NB4 (cell line): ENCODE measurements at regions not wholly inside any gene's neighbourhood (a gene's known extent, or its start where the extent isn't known, plus 50 kb on each side); places are given as distances from the start of the nearest gene placed in this dataset.

Experiments
- DNase-seq: peaks from one replicate; pipeline ENCODE4 v3.0.0; 2010; ENCODE audit warnings: low read depth
- H3K4me3 ChIP-seq: one replicate; pipeline ENCODE4 v1.5.1; 2011; ENCODE audit warnings: mild to moderate bottlenecking, low read depth, low read length, moderate library complexity
- MAX ChIP-seq: IDR thresholded peaks from 2 replicates; pipeline ENCODE4 v1.6.1; 2011; ENCODE audit warnings: low read depth, low read length
- MYC ChIP-seq: IDR thresholded peaks from 2 replicates; pipeline ENCODE4 v1.6.1; 2011; ENCODE audit warnings: low read depth, low read length
- POLR2A ChIP-seq: IDR thresholded peaks from 2 replicates; pipeline ENCODE4 v1.6.1; 2011; ENCODE audit warnings: mild to moderate bottlenecking; ENCODE audit not compliant: insufficient read length; ENCODE audit errors: extremely low read depth
- TF ChIP-seq, protein P1 (sequence below): IDR thresholded peaks from one replicate; pipeline ENCODE4 v1.5.1; 2012; ENCODE audit warnings: low read depth, low read length

- no peak overlapping the region for H3K4me3 ChIP-seq
- TF ChIP-seq POLR2A = no peak
- no peak for TF ChIP-seq MAX
- no peak for TF ChIP-seq MYC
- TF ChIP-seq, protein P1, sequence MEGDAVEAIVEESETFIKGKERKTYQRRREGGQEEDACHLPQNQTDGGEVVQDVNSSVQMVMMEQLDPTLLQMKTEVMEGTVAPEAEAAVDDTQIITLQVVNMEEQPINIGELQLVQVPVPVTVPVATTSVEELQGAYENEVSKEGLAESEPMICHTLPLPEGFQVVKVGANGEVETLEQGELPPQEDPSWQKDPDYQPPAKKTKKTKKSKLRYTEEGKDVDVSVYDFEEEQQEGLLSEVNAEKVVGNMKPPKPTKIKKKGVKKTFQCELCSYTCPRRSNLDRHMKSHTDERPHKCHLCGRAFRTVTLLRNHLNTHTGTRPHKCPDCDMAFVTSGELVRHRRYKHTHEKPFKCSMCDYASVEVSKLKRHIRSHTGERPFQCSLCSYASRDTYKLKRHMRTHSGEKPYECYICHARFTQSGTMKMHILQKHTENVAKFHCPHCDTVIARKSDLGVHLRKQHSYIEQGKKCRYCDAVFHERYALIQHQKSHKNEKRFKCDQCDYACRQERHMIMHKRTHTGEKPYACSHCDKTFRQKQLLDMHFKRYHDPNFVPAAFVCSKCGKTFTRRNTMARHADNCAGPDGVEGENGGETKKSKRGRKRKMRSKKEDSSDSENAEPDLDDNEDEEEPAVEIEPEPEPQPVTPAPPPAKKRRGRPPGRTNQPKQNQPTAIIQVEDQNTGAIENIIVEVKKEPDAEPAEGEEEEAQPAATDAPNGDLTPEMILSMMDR = no peak
- DNase-seq = no peak
Measured at GRCh38 chr1:101333186-101333585, 96.4 kb downstream of the S1PR1 start.

- no peak overlapping the region for H3K4me3 ChIP-seq
- no peak for TF ChIP-seq POLR2A
- no peak for TF ChIP-seq MYC
- TF ChIP-seq, protein P1 = no peak
- no peak for TF ChIP-seq MAX
- DNase-seq = no peak
Measured at GRCh38 chr1:101337968-101338367, 101.1 kb downstream of the S1PR1 start.

DNA sequence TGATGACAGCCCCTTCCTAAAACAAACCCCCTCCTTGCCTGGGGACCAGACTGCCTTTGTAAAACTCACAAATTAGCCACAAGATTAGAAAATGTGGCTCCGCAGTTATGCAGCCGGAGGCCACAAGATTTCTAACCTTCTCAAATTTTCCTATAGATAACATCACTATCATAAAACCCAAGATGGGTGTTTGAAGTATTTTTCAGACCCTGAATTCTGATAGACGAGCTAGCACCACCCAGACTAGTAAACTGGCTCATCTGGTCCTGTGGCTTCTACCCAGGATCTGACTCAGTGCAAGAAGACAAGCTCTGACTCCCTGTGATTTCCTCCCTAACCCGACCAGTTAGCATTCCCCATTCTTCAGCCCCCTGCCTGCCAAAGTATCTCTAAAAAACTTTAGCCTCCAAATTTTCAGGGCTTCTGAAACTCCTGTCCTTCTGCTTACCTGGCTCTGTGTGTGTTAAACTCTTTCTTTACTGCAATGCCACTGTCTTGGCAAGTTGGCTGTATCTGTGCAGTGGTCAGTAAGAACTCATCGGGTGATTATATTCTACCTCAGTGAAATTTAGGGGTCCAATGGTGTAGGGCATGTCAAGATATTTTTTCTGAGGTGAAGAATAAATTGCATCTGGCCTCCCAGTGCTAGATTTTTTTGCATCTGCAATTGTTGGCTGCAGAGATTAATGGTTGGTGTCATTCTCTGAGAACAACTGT, 102.1 kb downstream of the S1PR1 start:
- no peak overlapping the region for H3K4me3 ChIP-seq
- TF ChIP-seq POLR2A = no peak
- no peak for TF ChIP-seq MYC
- TF ChIP-seq, protein P1 = no peak
- TF ChIP-seq MAX = no peak
- DNase-seq = no peak

DNA sequence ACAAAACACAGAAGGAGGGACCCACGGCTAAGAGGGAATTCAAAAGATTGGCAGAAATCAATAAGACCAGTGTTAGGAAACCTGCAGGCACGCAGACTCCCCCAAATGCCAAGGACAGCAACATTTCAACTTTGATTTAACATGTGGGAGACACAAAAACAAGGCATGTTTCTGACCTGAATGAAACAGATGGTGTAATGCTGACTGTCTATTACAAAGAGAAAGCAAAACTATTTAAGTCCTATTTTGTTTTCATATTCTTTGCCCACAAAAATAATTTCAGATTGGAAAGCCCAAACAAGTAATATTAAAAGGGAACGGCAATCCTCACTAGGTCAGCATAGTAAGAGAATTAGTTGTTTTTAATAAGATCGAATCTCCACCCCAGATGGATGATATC, 107.9 kb downstream of the S1PR1 start:
- TF ChIP-seq POLR2A = no peak
- no peak for TF ChIP-seq MYC
- TF ChIP-seq, protein P1 = no peak
- no peak for TF ChIP-seq MAX
- no peak for DNase-seq
- H3K4me3 ChIP-seq = no peak overlapping the region

DNA sequence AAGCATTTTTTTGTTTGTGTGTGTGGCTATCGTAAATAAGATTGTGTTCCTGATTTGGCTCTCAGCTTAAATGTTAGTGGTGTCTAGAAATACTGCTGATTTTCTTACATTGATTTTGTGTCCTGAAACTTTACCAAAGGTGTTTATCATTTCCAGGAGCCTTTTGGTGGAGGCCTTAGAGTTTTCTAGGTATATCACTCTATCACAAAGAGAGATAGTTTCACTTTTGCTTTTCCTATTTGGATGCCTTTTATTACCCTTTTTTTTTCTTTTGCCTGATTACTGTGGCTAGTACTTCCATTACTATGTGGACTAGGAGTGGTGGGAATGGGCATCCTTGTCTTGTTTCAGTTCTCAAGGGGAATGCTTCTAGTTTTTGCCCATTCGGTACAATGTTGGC, 109.6 kb downstream of the S1PR1 start:
- no peak overlapping the region for H3K4me3 ChIP-seq
- DNase-seq = no peak
- TF ChIP-seq, protein P1 = no peak
- TF ChIP-seq MYC = no peak
- no peak for TF ChIP-seq MAX
- TF ChIP-seq POLR2A = no peak
